HG02938 (cell line): ENCODE measurements at regions not wholly inside any gene's neighbourhood (a gene's known extent, or its start where the extent isn't known, plus 50 kb on each side); places are given as distances from the start of the nearest gene placed in this dataset.

Source experiments
- ATAC-seq: cut with Tn5 transposase; IDR thresholded peaks from one replicate; pipeline ENCODE4 v1.9.1; 2021; ENCODE audit warnings: mild to moderate bottlenecking, moderate library complexity; ENCODE audit not compliant: unreplicated experiment

DNA sequence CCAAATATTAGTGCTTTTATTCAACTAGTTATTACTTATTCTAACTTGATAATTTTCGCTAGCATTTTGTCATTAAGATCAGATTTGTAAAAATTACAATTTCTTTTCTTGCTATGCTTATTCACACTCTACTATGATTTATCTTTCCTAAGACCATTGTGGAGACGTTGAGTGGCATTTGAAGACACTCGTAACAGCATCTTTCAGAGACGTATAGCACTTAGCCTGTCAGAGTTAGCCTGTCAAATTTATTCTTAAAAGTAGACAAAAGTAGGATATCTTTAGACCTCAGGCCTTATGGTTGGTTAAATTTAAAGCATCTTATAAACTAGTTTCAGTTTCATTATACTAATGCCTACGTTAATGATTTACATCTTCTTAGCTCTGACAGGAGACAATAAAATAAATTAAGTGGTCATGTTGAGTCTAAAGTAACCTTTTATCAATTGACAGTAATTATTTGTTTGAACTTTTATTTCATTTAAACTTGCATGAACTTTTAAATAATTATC is 1410.1 kb downstream of the MRPL39 start:
- ATAC-seq: peak; percentile 63

DNA sequence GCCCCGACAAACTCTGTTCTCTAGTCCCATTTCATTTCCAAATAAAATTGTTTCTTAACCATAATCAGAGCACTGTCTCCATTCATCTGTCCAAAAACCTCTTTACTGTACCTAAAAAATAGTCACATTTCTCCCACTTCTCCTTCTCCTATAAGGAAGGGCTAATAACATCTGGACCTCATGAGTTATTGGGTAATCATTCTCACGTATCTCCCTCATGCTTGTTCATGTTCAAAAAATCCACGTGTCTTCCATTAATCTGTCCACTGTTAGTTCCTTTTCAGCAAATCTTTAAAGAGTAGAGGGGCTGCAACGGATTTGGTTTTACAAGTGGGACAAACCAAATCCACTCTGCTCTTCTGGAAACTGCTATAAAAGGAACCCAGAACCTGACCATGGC is 1418.8 kb downstream of the MRPL39 start:
- no peak for ATAC-seq

DNA sequence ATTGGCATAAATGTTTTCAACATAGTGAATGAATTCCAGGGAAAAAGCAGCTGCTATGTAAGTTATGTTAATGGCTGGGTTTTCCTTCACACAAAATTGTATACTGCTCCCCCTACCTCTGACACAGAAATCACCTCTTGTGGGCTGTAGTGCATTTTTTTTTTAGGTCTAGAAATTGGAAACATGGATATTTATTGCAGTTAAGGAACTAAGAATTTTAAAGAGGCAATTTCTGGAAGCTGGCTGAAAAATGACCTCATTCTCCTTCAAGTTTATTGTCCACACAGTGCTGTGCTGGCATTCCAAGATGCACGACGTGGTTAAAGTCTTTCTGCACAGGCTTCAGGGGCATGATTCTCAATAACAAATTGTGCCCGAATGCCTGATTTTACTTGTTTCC is 1424.2 kb downstream of the MRPL39 start:
- ATAC-seq: no peak

DNA sequence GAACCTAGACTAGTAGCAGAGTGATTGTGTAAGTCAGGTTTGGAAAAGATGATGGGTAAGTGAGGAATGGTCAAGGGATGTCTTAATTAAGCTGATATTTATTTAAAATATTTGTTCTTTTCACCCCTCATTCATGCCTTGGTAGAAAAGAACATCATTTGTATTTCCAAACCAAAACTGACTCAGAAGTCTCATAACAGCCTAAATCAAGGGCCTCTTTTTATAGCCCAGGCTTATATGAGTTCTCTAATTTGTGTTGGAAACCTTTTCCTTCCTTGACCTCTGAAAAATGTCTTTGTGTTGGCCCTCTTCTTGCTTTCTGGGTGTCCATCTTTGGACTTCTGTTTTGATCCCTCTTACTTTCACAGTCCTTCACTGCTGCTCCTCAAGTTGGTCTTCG is 1428.2 kb downstream of the MRPL39 start:
- ATAC-seq: no peak

DNA sequence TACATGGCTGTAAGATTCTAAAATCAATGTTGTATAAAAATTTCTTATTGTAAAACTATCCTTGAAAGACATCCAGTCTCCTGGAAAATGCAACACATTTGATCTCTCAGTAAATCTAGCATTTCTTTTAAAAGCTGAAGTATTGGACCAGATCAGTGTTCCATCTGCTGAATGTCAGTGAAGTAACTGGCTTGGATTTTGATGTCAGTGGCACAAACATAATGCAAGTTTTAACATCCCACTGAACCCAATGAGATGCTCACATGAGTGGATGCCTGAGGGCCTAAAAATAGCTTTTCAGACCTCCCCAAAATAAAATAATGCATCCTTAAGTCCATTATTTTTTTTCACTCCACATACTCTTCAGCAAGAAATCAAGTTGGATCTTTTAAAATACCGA is 1432.2 kb downstream of the MRPL39 start:
- ATAC-seq: no peak

DNA sequence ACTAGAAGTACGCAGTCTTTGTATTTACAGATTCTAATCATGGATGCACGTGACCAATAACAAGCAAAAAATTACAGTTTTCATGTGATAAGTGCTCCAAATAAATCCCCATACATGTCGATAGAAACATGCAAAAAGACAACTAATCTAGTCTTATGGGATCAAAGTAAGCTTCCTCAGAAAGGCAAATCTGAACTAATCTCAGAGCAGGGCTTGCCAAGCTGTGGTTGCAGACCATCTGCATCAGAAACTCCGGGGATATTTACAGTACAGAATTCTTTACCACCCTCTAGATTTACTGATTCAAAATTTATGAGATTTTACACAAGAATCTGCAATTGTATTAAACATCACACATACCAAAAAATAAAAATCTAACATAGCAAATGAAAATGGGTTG is 1435.5 kb downstream of the MRPL39 start:
- no peak for ATAC-seq

DNA sequence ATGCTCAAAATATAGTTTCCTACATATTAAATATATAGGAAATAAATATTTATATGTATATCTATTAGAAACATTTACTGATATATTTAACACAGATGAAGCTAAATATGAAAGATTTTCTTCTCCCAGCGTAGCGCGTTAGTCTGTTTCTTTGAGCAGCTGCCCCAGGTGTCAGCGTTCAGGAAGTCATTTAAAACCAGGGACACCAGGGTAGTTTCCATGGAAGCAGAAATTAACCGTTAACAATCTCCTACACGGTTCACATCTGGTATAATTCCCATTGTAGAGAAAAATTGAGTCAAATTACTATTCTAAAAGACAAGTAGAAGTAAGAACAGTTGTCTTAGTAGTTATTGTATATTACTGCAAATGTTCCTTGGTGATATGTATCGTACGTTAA is 1443.7 kb downstream of the MRPL39 start:
- no peak for ATAC-seq

DNA sequence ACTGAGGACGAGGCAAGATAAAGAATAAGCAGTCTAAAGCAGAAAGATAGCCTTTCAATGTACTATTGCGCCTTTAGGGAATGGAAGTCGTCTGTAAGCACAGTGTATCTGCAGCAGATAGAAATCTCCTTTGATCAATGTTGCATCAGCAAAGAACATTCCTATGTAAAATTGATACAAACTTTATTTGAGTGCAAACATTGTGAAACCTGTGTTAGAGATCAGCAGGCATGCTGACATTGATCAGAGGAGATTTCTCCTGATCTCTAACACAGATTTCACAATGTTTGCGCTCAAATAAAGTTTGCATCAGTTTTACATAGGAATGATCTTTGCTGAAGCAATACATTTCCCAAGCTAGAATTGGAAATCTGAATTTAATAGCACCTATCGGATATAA is 1446.8 kb downstream of the MRPL39 start:
- ATAC-seq: no peak

DNA sequence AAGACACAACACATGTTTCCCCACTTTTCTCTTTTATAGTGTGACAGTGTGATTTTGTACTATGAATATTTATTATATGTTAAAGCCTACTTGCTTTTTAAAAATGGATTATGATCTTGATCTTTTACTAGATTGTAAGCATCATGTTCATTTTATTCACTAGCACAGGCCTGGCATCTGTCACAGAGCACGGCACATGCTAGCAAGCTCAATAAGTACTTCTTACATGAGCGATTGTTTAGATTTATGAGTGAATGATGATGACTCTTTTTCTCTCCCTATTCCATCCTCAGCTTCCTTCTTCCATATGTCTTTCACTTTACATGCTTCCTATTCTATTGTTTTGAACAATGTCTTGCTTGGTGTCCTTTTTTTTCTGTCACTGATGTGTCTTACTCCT is 1454.1 kb downstream of the MRPL39 start:
- no peak for ATAC-seq

DNA sequence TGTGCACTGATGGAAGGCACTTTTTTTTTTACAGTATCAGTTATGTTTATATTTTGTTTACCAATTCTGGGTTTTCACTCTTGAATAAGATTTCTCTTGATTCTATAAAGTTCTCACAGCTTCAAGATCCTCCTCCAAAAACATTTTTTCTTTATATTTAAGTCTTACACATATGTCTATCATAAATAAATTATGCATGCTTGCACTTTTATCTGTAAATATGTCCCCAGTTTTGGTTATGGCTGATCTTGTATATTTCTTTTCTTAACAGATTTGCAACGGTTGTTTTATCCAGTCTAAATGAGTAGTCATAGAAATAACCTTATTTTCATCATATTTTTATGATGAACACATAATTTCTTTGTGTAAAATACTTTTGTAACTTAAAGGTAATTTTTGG is 1456.5 kb downstream of the MRPL39 start:
- no peak for ATAC-seq

DNA sequence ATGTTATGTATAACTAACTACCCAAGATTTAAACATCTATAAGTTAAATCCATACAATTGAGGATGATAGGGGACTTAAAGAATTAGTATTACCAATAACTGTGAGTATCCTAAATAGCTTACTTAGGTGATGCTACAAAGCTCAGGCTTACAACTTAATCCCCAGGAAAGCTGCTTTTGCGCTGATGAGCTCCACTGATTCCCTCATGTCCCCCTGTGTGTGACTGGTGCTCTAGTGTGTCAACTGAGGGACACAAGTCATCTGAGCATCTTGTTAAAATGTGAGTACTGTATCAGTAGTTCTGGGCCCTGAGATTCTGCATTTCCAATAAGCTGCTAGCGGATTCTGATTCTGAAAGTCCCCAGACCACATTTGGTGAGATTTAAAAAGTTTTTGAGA is 1458.8 kb downstream of the MRPL39 start:
- ATAC-seq: no peak

DNA sequence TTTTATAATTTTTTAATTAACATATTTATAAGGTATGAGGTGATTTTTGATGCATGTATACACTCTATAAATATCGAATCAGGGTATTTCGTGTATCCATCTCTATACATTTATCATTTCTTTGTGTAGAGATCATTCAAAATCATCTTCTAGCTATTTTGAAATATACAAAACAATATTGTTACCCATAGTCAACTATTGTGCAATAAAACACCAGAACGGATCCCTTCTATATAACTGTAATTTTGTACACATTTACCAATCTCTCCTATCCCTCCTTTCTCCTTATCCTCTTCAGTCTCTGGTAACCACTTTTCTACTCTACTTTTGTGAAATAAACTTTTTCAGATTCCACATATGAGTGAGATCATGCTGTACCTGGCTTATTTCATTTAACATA is 1459.6 kb downstream of the MRPL39 start:
- ATAC-seq: no peak

DNA sequence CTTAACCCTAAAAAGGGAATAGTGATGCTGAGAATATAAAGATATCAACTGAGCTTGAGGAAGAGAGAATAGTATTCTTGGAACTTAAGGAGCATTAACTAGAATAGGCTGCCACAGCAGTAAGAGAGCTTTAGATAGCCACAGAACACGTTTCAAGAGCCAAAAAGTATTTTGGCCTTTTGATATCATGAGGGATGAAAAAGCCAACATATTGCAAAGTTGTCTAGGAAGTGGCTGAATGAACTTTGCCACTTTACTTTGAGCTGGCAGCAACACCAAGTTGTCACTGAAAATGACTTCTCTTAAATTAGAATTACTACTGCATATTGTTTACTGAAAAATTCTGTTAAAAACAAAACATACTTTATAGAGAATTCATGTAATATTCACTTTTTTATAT is 1476.2 kb downstream of the MRPL39 start:
- no peak for ATAC-seq

DNA sequence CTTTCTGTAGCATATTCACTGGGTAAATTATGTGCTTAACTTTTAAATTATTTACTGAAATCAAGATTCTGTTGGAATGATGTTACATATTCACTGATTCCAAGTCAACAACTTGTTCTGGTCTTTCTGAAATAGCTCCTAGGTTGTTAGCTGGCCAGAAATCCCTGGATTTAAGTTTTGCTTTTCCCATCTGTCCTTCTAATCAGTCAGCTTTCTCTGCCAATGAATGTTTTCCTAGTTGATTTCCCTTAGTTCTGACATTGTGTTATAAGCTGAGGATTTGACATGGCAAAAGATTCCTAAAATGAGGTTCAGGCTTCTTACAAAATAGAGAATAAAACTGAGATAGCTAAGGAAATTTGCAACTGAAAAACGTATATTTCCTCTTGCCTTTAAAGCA is 1479.6 kb downstream of the MRPL39 start:
- no peak for ATAC-seq

DNA sequence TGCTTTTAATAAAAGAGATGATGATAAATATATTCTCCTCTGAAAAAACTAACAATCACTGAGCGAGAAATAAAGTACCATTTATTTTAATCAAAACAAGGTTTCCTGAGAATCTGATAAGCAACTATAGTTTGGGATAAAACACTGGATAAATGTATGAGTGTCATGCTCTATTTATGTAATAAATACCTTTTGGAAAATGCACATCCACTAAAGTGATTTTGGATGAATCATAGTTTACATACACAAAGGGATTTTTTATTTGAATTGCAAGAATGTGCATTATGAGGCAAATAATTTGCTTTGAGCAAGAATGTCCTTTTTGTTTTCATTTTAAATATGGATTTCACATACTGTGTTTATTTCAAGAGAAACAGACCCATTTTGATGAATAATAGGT is 1483.5 kb downstream of the MRPL39 start:
- no peak for ATAC-seq

DNA sequence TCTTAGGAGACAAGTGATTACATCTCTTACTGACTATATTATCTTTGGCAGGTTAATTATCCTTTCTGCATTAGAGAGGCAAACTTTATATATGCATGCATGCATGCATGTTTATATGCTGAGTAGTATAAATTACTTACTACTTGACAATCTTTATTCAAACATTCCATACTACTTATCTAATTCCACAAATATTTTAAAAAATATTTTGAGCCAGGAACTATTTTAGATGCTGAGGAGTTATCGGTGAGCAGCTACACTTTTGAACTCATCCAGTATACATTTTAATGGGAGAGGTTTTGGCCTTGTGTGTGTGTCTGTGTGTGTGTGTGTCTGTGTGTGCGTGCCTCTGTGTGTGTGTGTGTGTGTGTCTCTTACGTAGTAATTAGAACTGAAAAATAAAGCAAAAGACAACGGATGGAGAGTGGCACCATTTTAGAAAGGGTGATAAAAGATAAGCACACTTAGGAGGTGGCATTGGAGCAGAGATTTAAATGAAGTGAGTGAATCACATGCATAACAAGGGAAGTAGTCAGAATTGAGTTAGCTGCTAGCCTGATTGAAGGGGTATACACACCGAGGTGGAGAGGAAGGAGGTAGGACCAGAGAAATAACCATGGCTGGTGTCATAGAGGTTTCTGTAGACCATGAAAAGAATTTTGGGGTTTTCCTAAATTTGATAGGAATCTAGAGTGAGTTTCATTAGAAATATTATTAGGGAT is 1488.4 kb downstream of the MRPL39 start:
- no peak for ATAC-seq

DNA sequence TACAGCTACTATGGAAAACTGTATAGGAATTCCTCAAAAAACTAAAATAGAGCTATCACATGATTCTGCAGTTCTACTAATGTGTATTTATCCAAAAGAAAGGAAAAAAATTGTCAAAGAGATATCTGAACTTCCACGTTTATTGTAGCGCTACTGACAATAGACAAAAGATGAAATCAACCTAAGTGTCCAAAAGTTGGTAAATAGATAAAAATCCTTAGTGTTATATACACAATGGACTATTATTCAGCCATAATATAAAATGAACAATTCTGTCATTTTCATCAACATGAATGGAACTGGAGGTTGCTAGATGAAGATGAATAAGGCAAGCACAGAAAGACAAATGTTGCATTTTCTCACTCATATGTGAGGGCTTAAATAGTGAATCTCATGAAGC is 1492.1 kb downstream of the MRPL39 start:
- no peak for ATAC-seq

DNA sequence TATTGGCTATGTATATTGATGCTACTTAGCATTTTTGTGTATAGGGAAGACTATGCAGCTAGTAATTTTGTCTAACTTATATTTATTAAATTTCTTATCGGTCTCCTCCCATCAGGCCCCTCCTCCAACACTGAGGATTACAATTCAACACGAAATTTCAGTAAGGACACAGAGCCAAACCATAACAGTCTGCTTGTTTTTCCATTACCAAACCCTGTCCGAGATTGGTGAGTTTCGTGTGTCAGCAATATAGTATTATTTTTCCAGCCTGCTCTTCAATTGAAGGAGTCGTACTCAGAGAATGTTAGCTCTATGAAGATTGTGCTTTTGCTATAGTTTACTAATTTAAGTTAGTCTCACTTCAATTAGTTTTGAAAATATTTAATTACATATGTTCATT is 1495.3 kb downstream of the MRPL39 start:
- ATAC-seq: no peak

DNA sequence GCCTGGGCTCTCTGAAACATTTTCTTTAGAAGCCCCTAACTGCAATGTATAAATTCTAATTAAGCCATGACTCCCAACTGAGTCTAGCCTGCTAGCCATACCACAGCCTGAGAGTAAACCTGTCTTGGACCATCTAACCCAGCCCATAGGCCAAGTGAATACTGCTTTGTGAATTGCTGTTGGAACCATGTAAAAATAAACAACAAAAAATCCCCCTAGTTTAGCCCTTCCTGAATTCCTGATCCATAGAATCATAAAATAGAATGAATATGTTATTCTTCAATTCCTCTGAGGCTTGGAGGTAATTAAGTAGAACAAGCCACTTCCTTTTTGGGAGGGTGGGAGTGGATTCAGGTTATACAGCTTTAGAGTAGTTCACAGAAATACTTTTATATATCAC is 1496.4 kb downstream of the MRPL39 start:
- ATAC-seq: no peak

DNA sequence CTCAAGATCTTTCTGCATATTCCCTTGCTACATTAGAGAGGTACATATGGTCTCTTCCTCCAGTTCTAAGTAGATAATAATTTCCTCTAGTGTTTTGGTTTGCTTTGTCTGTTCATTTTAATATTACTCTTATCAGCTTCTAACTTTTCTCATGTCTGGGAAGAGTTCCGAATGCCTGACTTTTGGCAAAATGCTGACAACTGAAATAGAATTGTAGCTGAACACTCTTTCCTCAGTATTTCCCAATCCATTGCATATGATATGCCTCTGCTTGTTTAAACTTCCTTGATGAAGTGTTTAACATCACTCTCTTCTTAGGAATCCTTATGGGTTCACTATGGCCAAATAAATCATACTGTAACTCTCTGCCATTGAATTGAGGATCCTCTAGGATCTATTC is 1510.1 kb downstream of the MRPL39 start:
- no peak for ATAC-seq

DNA sequence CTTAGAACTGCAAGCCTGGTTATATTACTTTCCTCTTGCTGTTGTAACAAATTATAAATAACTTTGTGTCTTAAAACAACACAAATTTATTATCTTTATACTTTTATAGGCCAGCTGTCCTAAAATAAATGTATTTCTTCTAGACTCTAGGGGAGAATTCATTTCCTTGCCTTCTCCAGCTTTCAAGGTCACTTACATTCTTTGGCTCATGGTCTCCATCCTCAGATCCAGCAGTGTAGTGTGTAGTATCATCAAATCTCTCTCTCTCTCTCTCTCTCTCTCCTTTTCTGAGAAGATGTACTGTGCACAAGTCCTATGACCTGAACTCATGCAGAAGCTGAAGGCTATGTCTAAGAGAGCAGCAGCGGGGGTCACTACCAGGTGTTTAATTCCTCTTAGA is 1510.6 kb downstream of the MRPL39 start:
- ATAC-seq: no peak

DNA sequence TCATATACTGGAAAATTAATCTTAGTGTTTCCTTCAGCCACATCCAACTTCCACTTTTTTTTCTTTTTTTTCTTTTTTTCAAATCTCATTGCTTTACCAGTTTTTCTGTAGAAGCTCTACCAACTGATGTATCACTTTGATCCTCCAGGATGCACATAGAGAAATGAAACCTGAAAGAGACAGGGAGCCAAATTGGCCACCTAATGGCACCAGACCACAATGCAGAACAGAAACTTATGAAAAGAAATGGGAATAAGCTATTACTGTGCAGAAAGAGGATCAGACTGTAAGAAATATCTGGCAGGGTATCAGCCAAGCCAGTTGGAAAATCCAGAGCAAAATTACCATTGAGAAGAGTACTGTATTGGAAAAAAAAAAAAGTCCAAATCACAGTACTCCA is 1514.2 kb downstream of the MRPL39 start:
- ATAC-seq: no peak

DNA sequence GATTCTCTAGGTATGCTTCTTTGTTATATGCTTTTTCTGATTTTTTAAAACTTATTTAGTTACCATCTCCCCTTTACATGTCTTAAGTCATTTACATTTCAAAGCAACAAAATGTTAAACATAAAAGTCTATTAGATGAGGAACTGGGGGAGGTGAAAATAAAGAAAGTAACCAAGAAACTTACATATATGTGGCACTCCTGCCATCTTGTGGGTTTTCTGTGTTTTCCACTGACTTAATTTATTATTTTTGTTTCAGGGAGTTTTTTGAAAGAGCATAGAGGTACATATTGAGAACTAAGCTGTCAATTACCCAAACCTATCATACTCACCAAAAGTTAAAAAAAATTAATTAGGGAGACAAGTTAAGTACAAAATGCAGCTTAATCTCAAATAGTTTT is 1531.1 kb downstream of the MRPL39 start:
- no peak for ATAC-seq
